Retinal pigment epithelial cell (primary cell): ENCODE measurements at regions not wholly inside any gene's neighbourhood (a gene's known extent, or its start where the extent isn't known, plus 50 kb on each side); places are given as distances from the start of the nearest gene placed in this dataset.

Experiments used
- DNase-seq: peaks from one replicate; pipeline ENCODE4 v3.0.0-alpha.2; 2010; ENCODE audit warnings: low read depth
- H3K4me3 ChIP-seq: 2 replicates; pipeline ENCODE4 v1.5.1; 2011; ENCODE audit warnings: mild to moderate bottlenecking, low read length, control low read depth, moderate library complexity
- TF ChIP-seq, protein P1 (sequence below): conservative IDR thresholded peaks from 2 replicates; pipeline ENCODE4 v1.5.1; 2011; ENCODE audit warnings: low read depth, low read length, control low read depth, inconsistent platforms

GRCh38 chr4:188363196-188363595 lies 224.0 kb downstream of the TRIML1 start:
- TF ChIP-seq, protein P1, sequence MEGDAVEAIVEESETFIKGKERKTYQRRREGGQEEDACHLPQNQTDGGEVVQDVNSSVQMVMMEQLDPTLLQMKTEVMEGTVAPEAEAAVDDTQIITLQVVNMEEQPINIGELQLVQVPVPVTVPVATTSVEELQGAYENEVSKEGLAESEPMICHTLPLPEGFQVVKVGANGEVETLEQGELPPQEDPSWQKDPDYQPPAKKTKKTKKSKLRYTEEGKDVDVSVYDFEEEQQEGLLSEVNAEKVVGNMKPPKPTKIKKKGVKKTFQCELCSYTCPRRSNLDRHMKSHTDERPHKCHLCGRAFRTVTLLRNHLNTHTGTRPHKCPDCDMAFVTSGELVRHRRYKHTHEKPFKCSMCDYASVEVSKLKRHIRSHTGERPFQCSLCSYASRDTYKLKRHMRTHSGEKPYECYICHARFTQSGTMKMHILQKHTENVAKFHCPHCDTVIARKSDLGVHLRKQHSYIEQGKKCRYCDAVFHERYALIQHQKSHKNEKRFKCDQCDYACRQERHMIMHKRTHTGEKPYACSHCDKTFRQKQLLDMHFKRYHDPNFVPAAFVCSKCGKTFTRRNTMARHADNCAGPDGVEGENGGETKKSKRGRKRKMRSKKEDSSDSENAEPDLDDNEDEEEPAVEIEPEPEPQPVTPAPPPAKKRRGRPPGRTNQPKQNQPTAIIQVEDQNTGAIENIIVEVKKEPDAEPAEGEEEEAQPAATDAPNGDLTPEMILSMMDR, result no peak
- no peak for DNase-seq
- H3K4me3 ChIP-seq, result no peak overlapping the region

DNA sequence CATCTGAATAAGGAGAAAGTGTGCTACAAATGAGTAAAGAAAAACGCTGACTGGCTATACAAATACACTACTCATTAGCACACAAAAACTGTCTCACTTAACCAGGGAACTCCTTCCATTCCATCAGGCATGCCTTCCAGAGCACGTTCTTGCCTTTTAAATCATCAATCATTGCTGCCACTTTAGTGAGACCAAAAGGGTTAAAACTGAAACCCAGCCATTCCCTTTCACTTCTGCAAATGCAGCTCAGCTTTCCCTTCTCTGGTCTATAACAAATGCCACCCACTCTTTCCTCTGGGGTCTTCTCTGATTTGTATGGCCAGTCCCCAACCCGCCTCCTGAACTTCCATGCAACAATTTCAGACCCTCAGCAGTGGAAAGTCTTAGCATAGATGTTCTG lies 231.5 kb downstream of the TRIML1 start:
- DNase-seq, result no peak

DNA sequence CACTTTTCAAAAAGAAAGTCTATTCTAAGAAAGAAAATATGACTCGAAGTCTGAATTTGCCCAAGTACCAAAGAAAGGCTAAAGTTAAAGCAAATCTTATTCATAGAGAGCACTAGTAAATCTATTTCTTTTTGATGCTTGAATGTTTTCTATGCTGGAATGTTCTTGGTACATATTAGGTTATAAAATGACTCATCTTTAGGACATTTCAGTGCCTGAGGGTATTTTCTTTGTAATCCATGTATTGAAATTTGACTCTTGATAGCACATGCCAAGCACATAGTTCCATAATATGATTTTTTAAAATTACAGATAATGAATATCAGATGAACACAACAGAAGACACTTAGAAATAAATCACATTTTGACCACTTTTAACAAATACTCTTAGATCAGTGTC lies 232.8 kb downstream of the TRIML1 start:
- TF ChIP-seq, protein P1, result no peak
- H3K4me3 ChIP-seq, result no peak overlapping the region
- no peak for DNase-seq

More for the DNA sequence above, 231.5 kb downstream of the TRIML1 start:
- TF ChIP-seq, protein P1, result no peak
- no peak overlapping the region for H3K4me3 ChIP-seq

DNA sequence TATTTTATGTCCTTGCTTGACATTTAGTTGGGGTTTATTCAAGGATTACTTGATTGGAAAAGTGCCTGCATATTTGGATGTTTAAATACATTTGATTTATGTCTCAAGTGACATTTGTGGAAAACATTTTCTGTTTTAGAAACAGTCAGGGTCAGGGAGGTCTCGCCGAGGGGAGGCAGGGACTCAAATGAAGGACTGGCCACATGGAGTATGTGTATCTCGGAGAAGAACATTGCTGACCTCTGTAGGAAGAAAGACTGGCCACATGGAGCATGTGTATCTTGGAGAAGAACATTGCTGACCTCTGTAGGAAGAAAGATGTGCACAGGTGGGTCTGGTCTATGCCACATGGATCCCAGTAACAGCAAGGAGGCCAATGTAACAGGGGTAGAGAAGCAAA lies 233.6 kb downstream of the TRIML1 start:
- H3K4me3 ChIP-seq, result no peak overlapping the region
- no peak for DNase-seq
- TF ChIP-seq, protein P1, result no peak

- DNase-seq, result no peak
- H3K4me3 ChIP-seq, result no peak overlapping the region
- TF ChIP-seq, protein P1, result no peak
Observed at GRCh38 chr4:188374871-188375270, 235.6 kb downstream of the TRIML1 start.

- TF ChIP-seq, protein P1, result no peak
- no peak overlapping the region for H3K4me3 ChIP-seq
- no peak for DNase-seq
Observed at GRCh38 chr4:188377816-188378215, 238.6 kb downstream of the TRIML1 start.

DNA sequence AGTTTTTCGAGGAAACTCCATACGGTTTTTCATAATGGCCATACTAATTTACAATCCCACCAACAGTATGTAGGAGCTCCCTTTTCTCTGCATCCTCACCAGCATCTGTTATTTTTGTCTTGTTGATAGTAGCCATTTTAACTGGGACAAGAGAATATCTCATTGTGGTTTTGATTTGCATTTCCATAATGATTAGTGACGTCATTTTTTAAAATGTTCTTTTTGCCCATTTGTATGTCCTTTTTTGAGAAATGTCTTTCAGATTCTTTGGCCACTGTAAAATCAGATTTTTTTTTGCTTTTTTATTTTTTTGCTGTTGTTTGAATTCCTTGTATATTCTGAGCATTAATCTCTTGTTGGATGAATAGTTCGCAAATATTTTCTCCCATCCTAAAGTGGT lies 243.9 kb downstream of the TRIML1 start:
- DNase-seq, result no peak
- no peak overlapping the region for H3K4me3 ChIP-seq
- TF ChIP-seq, protein P1, result no peak
